HG03159 (cell line): ENCODE measurements at regions not wholly inside any gene's neighbourhood (a gene's known extent, or its start where the extent isn't known, plus 50 kb on each side); places are given as distances from the start of the nearest gene placed in this dataset.
"Not testable (repeated sequence)": the region's sequence is repeated elsewhere in the genome, so short reads cannot be mapped to it uniquely, and the experiment has no call there.

Experiments used
- ATAC-seq: cut with Tn5 transposase; IDR thresholded peaks from one replicate; pipeline ENCODE4 v1.9.1; 2021; ENCODE audit warnings: mild to moderate bottlenecking, moderate library complexity; ENCODE audit not compliant: unreplicated experiment

DNA sequence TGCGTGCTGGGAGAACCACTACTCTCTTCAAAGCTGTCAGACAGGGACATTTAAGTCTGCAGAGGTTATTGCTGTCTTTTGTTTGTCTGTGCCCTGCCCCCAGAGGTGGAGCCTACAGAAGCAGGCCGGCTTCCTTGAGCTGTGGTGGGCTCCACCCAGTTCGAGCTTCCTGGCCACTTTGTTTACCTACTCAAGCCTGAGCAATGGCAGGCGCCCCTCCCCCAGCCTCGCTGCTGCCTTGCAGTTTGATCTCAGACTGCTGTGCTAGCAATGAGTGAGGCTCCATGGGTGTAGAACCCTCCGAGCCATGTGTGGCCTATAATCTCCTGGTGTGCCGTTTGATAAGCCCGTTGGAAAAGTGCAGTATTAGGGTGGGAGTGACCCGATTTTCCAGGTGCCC lies 542.5 kb upstream of the KLF4 start:
- not testable (repeated sequence) for ATAC-seq

- ATAC-seq, result not testable (repeated sequence)
Observed at GRCh38 chr9:108031221-108031620, 541.7 kb upstream of the KLF4 start.

DNA sequence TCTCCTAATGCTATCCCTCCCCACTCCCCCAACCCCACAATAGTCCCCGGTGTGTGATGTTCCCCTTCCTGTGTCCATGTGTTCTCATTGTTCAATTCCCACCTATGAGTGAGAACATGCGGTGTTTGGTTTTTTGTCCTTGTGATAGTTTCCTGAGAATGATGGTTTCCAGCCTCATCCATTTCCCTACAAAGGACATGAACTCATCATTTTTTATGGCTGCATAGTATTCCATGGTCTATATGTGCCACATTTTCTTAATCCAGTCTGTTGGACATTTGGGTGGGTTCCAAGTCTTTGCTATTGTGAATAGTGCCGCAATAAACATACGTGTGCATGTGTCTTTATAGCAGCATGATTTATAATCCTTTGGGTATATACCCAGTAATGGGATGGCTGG lies 537.1 kb upstream of the KLF4 start:
- ATAC-seq, result not testable (repeated sequence)

DNA sequence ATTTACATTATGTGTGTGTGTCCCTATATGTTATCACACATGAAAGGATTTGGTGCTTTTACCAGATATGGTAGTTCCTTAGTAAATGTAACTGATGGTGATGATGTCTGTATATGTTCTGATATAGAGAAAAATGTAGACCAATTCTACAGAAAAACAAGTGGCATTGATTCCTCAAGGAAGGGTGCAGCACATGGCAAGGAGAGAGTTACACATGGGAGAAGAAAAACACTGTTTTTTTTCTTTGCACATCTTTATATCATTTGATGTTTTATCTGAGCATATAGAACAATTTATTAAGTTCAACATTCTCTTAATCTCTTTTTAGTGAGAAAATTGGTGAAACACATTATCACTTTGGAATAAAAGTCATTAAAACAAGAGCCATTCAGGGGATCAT lies 535.0 kb upstream of the KLF4 start:
- no peak for ATAC-seq

GRCh38 chr9:108022246-108022935 lies 532.8 kb upstream of the KLF4 start:
- no peak for ATAC-seq

DNA sequence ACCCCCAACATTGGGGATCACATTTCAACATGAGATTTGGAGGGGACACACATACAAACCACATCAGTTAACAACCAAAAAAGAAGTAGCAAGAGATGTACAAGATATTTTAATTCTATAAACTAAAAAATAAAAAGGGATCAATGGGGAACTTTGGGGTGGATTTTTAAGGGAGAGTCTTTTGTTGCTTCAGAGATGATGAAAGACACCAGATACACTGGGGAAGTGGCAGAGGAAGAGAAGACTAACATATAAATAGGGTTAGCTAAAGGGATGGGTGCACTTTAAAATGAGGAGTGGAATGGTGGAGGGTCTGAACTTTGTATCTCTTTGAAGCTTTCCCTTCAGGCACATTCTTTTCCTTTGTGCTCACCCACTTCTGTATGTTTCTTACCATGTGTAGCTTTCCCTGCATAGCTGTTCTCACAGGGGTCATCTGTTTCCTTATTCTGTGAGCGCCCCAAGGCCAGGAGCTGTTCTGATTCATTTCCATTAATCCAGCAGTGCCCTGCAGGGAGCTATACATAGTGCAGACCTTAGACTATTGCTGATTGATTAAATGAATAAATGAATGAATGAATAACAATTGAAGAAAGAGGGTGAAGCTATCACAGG lies 531.6 kb upstream of the KLF4 start:
- ATAC-seq, result no peak

DNA sequence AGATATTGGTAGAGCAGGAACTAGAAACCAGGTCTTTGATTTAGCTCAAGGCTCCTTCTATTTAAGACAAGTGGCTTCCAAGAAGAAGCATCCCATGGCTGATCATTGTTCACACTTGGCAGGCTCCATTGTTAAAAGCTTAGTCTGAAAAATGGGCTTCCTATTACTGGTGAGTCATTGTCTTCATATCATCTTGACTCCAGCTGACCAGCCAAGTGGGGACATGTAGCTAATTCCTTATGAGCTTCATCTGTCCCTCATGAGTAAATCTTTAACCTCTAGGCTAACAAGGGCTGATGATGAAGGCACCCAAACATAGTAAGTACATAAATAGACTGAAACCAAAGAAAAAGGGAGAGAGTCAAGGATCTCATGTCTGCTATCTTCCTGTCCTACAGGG lies 530.3 kb upstream of the KLF4 start:
- ATAC-seq, result no peak

GRCh38 chr9:108017671-108018070 lies 528.1 kb upstream of the KLF4 start:
- no peak for ATAC-seq

GRCh38 chr9:108016446-108016845 lies 526.9 kb upstream of the KLF4 start:
- no peak for ATAC-seq

DNA sequence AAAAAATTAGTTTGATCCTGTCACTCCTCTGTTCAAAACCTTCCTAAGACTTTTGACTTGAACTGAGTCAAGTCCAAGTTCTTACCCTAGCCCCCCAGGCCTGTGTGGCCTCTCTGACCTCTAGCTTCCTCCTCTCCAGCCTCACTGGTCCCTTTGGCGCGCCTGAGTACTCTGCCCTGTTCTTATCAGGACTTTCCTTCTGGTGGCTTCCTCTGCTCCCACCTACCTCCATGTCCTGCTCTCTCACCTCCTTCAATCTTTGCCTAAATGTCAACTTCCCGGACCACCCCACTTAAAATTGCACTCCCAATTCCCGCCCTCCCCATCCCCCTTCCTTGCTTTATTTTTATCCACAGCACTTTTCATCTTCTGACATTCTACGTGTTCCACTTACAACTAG lies 526.1 kb upstream of the KLF4 start:
- ATAC-seq, result no peak

- no peak for ATAC-seq
Observed at GRCh38 chr9:108014353-108014752, 524.8 kb upstream of the KLF4 start.

- ATAC-seq, result no peak
Observed at GRCh38 chr9:108012886-108013665, 523.5 kb upstream of the KLF4 start.

DNA sequence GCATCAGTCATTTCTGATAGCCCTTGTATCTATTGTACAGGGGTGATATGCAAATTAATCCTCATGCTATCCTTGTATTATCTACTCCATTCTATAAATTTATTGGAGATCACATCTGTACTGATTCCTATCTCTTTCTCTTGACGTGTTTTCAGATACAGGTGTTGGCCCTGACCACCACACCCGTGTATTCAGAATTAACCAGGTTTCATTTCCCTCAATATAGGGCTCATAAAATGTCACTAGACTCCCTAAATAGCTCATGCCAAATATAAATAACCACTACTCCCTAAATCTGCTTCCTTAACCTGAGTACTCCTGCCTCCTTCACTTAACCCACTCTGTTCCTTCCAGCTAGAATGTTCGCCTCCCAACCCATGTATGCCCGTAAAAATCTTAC lies 522.8 kb upstream of the KLF4 start:
- ATAC-seq, result no peak

DNA sequence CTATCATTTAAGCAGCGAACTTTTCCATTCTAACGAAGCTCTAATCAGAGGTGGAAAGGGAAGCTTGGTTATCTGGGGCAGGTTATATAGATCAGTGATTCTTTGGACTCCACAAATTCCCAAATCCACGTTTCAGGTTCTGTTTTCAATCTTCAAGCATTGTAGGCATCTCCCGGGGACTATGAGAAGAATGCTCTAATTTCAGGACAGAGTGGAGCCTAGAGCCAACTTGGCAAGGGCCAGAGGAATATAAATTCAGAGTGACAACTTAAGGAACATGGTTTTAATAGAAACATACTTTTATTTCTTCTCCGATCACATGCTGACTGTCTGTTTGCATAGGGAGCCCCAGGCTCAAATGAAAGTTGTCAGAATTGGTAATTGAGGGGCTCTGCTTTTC lies 514.0 kb upstream of the KLF4 start:
- ATAC-seq, result no peak

DNA sequence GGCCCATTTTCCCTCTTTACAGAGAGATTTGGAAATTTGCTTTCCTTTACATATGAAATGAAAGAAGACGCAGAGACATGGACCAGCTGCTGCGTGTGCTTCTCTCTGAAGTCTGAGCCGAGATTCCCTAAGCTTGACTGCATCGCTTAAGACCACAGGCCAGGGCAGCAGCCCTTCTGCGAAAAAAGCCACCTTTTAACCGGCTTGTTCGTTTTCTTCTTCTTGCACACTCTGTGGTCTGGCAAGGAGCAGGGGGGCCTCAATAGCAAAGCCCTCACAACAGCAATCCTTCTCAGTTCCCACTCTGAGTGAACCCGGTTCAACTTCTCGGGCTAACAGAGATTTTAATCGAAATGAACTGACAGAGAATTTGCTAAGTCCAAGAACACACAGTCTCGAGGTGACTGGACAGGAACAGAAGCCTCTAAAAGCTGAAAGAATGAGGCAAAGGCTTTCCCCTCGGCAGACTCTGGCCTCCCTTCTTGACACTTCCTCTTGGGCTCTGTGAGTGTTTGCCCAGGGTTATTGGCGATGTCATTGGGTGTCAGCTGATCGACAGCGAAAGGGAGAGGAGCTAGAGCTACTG lies 512.9 kb upstream of the KLF4 start:
- no peak for ATAC-seq

DNA sequence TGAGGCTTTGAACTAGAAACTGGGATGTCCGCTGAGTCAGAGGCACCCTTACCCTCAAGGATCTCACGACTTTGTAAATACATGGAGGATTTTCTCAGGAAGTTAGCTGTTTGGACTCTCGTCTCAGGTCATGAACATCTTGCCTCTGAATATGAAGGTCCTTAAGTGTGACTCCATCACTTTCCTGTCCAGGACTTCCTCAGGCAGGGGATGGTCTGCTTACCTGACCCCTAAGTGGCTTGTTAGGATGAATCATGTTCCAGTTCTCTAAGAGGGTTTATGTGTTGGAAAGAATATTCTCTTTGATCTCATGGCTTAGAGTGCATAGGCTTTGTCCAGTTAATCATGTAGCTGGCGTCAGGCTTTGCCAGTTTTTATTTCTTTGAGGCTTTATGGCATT lies 511.7 kb upstream of the KLF4 start:
- no peak for ATAC-seq

- ATAC-seq, result no peak
Observed at GRCh38 chr9:107999890-108000289, 510.3 kb upstream of the KLF4 start.

GRCh38 chr9:107999011-107999410 lies 509.4 kb upstream of the KLF4 start:
- ATAC-seq, result no peak

DNA sequence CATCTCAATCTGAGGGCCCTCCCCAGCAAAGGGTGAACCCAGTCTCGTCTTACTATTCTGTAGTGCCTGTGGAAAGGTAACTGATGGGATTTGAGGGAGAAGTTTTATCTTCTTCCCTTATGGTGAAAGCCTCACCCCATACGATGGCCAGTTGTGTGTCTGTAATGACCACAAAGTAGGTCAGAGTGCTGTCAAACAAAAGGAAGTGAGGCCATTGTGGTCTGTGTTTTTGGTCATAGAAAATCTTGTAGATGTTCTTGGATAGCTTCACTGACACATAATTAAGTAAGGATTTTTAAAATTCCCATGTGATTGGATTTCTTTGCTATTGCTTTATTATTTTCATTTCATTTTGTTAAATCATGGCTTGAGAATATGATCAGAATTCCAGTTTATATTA lies 505.1 kb upstream of the KLF4 start:
- no peak for ATAC-seq

- ATAC-seq, result no peak
Observed at GRCh38 chr9:107992271-107992670, 502.7 kb upstream of the KLF4 start.

DNA sequence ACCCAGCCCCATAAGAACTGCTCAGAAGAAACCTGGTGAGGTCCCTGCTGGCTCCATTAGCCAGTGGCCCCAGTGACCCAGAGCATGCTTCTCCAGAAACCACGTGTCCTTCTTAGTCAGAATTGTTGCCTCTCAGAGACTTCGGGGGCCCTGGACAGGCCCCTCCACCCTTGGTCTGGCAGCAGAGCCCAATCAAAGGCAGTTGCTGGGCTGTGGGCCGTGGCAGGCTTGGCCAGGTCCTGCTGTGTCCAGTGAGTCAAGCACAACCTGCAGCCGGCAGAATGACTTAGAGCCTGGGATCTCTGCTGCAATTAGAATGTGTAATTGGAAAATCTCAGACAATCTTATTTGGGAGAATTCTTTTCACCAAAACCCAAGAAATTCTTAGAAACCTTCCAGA lies 502.0 kb upstream of the KLF4 start:
- no peak for ATAC-seq

- ATAC-seq, result no peak
Observed at GRCh38 chr9:107989544-107989943, 500.0 kb upstream of the KLF4 start.
